ENCODE measurements at regions not wholly inside any gene's neighbourhood (a gene's known extent, or its start where the extent isn't known, plus 50 kb on each side); places are given as distances from the start of the nearest gene placed in this dataset.
"Not testable (repeated sequence)": the region's sequence is repeated elsewhere in the genome, so short reads cannot be mapped to it uniquely, and the experiment has no call there.

- not testable (repeated sequence) for H3K27me3 Mint-ChIP-seq; H3K27ac Mint-ChIP-seq; H3K9me3 Mint-ChIP-seq; ATAC-seq; H3K36me3 Mint-ChIP-seq; H3K4me1 Mint-ChIP-seq (ENCODE audit: low read depth in 2 of 2); DNase-seq (ENCODE audit: low spot score); H3K4me3 Mint-ChIP-seq
Observed at GRCh38 chr9:39828457-39828856, 473.0 kb downstream of the SPATA31A1 start.

Measured in natural killer cell treated with Interleukin-12 subunit alpha and Interleukin-12 subunit beta and Interleukin-15 and Interleukin-18, amount 100 ng/mL, for 72 hours (primary cell).